DMS 273 (cell line): ENCODE measurements at regions not wholly inside any gene's neighbourhood (a gene's known extent, or its start where the extent isn't known, plus 50 kb on each side); places are given as distances from the start of the nearest gene placed in this dataset.
A peak's percentile ranks its signal among the peaks of the same experiment; 100 is the strongest.

ENCODE experiments used
- DNase-seq: peaks from one replicate; lab custom pipeline; 2025; ENCODE audit not compliant: unreplicated experiment; lab: John Stamatoyannopoulos, UW

DNA sequence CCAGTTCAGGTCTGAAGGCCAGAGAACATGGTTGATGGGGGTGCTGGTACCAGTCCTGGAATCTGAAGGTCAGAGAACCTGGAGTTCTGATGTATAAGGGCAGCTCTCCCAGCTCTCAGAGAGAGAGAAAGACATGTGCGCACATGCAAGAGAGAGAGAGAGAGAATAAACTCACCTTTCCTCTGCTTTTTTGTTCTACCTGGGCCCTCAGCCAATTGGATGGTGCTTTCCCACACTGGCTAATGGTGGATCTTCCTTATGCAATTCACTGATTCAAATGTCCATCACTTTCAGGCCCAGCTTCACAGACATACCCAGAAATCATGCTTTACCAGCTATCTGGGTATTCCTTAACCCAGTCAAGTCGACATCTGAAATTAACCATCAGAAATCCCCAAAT is 377.7 kb upstream of the MEX3C start:
- DNase-seq: no peak

DNA sequence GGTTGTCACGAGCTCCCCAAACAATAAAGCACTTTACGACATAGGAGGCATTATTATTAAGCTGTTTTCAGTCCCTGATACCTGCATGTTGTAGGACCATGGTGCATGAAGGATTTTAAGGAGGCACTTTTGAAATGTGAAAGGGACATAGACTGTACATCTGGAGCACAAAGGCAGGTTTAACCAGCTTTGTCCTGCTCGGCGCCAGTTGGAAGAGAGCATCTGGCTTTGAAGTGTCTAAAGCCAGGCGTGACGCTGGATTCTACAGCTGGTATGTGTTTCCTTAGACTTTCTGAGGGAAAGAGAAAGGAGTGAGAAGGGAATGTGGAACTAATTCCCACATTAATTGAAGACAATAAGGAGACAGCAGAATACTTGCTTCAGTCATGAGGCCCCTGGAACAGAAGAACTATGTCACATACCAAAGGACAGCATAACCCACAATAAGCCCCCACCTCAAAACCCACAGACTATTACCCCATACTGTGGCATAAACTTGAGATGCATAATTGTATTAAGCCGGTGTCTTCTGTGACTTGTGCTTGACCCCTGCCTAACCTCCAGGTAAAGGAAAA is 381.0 kb upstream of the MEX3C start:
- no peak for DNase-seq

DNA sequence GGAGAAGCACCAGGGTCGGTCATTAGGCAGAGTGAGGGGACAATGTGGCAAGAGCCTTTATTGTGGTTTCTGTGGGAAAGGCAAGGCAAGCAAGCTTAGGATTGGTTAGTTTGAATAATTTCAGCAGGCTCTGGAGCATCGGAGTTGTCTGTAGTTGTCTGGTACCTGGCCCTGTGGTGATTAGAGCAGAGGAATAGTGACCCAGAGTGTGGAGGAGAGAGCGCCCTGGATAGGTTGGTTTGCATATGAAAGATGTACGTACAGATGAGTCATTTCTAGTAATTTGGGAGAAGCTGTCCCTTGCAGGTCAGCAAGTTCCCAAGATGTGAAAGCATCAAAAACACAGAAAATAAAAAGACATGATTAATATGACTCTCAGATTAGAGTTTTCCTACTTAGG is 383.1 kb upstream of the MEX3C start:
- DNase-seq: no peak

DNA sequence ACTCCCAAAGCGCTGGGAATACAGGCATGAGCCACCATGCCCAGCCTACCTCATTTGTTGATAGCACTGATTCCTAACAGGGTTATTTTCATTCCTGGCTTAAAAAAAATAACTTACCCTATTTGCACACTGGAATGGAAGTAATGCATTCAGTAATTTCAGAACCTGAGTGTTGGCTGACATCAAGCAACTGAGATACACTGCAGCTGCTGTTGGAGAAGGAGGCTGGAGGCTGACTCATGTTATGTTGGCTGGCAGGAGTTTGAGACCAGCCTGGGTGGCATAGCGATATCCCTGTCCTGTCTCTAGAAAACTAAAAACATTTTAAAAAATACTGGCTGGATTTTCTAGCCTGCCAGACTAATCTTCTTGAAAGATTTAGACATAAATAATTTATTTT is 385.1 kb upstream of the MEX3C start:
- DNase-seq: no peak

GRCh38 chr18:51588616-51589015 is 391.1 kb upstream of the MEX3C start:
- DNase-seq: no peak

GRCh38 chr18:51593931-51594330 is 396.4 kb upstream of the MEX3C start:
- no peak for DNase-seq

DNA sequence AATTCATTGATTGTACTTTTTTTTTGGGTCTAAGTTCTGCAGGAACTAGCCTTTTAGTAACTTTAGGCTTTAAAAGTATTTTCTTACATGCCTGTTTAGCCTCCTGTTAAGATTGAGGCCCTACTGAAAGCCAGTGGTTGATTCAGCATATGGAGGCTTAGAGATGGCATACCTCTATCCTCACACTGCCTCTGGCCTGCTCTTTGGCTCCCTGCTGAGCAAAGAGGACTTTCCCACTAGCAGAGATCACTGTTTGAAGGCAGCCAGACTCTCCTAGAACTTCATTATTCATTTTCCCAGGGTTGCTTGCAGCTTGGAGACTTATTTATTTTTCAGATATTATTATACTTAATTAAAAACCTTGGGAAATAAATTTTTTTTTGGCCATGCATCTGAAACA is 405.6 kb upstream of the MEX3C start:
- DNase-seq: no peak

DNA sequence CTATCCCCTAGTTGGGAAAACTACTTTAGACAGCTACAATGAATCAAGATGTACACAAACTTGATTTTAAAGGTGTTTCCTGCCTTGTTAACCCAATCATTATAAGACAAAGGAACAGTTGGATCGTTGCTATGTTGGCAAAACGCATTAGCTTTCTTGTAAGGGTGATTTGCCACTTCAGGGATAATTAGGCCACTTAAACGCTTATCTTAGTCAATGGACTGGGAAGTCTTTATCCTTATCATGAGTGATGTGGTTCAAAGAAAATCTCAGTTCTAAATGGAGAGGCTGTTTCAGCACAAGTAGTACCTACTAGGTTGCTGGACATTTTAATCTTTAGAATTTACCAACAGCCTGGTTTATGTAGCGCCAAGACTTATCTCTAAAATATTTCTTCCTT is 406.1 kb upstream of the MEX3C start:
- no peak for DNase-seq

GRCh38 chr18:51610481-51610880 is 413.0 kb upstream of the MEX3C start:
- DNase-seq: no peak

- no peak for DNase-seq
Observed at GRCh38 chr18:51611326-51611725, 413.8 kb upstream of the MEX3C start.

GRCh38 chr18:51614033-51614432 is 416.6 kb upstream of the MEX3C start:
- DNase-seq: no peak

DNA sequence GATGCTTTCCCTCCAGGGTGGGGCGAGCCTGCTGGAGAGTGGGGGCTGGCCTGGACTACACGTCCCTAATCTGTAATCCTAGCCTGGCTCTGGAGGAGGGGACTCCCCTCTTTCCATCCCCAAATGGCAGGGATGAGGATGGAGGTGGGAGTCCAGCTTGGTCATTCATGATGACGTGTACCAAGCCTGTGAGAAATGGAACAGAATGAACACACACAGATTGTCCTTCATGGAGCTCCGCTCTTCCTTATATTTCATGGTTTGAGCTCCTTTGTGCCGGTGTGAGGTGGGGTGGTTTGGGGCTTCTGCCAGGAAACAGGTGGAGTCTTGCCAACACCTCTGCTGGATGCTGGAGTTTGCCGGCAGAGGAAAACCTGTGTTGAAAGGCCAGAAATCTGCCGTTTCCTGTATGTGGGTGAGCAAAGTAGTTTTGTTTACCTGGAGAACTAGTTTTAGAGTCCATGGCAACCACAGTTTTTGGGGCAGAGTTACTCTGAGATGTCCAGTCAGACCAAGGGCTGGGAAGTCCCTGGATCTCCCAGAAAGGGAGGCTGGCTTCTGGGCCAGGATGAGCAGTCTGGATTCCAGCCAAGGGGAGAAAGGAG is 417.6 kb upstream of the MEX3C start:
- DNase-seq: peak; percentile 29

GRCh38 chr18:51617167-51617566 is 419.7 kb upstream of the MEX3C start:
- no peak for DNase-seq

- no peak for DNase-seq
Observed at GRCh38 chr18:51617572-51618260, 420.2 kb upstream of the MEX3C start.

- no peak for DNase-seq
Observed at GRCh38 chr18:51619283-51619682, 421.8 kb upstream of the MEX3C start.

GRCh38 chr18:51621113-51621863 is 423.8 kb upstream of the MEX3C start:
- peak; percentile 91 for DNase-seq

- peak; percentile 51 for DNase-seq
Observed at GRCh38 chr18:51621864-51622160, 424.3 kb upstream of the MEX3C start.

GRCh38 chr18:51622702-51623101 is 425.2 kb upstream of the MEX3C start:
- peak; percentile 97 for DNase-seq

GRCh38 chr18:51623653-51624052 is 426.2 kb upstream of the MEX3C start:
- DNase-seq: no peak

DNA sequence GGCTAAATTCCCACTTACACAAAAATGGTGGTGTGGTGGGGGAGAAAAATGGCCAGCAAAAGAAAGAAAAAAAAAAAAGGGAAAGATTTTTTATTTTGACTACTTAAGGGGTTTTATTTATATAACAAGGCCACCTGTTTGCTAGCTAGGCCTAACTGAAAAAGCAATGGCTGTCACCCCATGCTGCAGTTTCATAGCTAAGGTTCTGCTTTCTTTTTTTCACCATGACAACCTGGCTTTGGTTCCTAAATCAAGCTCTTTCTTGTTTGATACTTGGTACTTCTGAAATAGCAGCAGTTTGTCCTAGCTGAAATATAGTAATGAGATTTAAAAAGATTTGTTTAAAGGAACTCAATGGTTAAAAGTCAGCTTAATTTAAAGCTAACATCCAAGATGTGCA is 433.2 kb upstream of the MEX3C start:
- DNase-seq: no peak

DNA sequence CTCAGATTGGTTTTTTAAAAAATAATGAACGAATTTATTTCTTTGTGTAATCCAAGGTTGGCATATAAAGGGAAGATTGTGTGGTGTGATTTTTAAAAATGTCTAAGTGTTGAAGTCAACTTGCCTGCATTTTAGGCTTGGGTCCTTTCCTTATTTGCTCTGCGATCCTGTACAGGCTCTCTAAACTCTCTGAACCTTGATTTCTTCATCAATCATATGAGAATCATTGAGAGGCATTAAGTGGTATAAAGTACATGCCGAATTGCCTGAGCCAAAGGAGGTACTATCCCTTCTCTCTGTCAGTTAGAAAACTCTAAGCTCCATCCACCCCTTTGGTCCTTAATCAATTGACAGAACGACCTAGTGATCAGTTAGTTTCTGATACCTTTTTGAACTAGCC is 440.4 kb upstream of the MEX3C start:
- DNase-seq: no peak

DNA sequence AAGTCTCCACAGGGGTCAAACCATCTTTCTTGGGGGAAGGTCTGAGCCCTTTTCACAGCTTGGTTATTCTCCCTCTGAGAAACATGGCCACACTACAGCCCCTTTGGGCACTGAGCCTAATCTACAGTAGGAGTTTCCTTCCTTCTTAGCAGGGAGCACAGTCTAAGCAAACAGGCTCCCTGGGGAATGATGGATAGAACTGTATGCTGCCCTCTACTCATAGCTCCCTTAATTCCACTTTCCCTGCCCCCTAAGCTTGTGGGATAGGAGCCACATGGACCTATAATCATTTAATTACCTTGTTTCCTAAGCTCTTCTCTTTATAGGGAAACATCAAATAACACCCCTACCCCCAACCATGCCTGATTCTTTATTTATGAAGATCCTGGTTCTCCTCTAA is 442.1 kb upstream of the MEX3C start:
- no peak for DNase-seq
